ENCODE measurements at regions not wholly inside any gene's neighbourhood (a gene's known extent, or its start where the extent isn't known, plus 50 kb on each side); places are given as distances from the start of the nearest gene placed in this dataset.

DNA sequence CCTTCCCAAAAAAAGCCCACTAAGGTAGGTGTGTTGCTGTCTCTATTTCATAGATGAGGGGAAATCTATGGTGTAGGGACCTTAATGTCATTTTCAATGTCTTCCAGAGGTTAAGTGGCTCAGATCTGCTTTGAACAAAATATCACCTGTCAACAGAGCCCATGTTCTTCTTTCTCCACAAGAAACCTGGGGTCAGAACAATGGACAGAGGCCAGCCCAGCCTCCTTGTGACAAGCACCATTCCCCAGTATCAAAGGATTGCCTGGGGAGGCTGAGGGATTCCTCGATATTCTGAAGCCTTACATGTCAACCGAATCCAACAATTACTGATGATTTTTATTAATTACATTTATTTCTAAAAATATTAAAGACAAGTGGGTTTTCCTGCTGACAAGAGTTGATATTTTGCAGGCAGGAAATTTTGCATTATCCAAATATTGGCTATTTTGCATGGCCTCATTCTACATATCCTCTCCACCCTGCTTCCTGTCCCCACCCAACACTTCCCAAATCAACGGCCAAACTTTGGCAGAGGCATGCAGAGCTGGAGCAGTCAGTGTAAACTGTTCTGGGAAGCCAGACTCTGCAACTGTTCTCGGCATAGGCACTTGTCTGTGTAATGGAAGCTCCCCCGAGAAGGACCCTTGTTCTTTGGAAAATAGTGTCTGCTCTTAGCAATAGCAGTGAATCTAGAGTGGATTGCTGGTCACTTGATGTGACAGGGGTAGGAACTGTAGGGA lies 281.5 kb downstream of the HS3ST3A1 start:
- TF ChIP-seq, protein P1, sequence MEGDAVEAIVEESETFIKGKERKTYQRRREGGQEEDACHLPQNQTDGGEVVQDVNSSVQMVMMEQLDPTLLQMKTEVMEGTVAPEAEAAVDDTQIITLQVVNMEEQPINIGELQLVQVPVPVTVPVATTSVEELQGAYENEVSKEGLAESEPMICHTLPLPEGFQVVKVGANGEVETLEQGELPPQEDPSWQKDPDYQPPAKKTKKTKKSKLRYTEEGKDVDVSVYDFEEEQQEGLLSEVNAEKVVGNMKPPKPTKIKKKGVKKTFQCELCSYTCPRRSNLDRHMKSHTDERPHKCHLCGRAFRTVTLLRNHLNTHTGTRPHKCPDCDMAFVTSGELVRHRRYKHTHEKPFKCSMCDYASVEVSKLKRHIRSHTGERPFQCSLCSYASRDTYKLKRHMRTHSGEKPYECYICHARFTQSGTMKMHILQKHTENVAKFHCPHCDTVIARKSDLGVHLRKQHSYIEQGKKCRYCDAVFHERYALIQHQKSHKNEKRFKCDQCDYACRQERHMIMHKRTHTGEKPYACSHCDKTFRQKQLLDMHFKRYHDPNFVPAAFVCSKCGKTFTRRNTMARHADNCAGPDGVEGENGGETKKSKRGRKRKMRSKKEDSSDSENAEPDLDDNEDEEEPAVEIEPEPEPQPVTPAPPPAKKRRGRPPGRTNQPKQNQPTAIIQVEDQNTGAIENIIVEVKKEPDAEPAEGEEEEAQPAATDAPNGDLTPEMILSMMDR (conservative IDR thresholded peaks at IDR 0.05; ENCODE audit: low read depth, low read length), result no peak
- DNase-seq (ENCODE audit: low read depth), result no peak
- no peak overlapping the region for H3K4me3 ChIP-seq (ENCODE audit: low read depth, low read length)

DNA sequence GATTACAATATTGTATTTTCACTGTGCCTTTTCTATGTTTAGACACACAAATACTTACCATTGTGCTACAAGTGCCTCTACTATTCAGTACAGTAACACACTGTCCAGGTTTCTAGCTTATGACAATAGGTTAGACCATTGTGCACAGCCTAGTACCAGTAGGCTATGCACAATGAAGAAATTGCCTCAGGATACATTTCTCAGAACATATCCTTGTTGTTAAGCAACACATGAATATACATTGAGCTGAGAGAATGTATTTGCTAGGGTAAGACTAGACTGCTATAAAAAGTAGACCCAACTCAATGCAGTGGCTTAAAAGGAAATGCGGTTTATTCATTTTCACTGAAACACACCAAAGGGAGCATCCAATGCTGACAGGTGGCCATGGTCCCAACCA lies 285.1 kb downstream of the HS3ST3A1 start:
- no peak for DNase-seq (ENCODE audit: low read depth)
- TF ChIP-seq, protein P1 (conservative IDR thresholded peaks at IDR 0.05; ENCODE audit: low read depth, low read length), result no peak
- no peak overlapping the region for H3K4me3 ChIP-seq (ENCODE audit: low read depth, low read length)

DNA sequence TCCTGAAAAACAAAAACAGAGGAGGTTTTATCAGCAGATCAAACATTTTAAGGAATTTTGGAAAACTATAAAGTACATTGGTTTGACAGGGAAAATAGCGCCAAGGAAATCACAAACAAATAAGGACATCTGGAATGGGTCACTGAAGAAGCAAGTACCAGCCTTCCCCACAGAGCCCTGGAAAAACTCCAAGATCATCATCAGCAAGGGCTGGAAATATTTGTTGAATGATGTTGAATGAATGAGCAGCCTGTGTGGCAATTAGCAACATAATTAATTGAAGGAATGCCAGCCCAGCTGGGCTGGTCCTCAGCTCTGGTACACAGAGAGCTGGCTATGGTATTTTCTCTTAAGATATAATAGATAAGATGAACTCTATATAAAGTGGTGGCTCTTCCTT lies 290.4 kb downstream of the HS3ST3A1 start:
- no peak overlapping the region for H3K4me3 ChIP-seq (ENCODE audit: low read depth, low read length)
- DNase-seq (ENCODE audit: low read depth), result no peak
- TF ChIP-seq, protein P1 (conservative IDR thresholded peaks at IDR 0.05; ENCODE audit: low read depth, low read length), result no peak

DNA sequence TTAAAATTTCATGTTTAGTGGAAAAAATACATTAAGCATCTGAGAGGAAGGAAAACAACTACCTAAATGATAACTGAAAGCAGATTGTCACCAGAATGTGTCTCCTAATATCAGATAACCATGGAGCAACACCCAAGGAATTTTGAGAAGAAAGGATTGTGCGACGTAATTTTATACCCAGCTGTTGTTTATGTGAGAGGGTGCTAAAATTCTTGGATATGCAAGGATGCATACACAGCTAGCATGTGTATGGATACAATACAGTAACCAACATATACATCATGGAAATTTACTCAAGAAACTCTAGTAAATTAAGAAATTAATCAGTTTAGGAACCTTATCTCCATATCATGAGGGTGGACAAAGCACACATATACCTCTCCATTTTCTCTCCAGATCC lies 290.9 kb downstream of the HS3ST3A1 start:
- no peak for DNase-seq (ENCODE audit: low read depth)
- TF ChIP-seq, protein P1 (conservative IDR thresholded peaks at IDR 0.05; ENCODE audit: low read depth, low read length), result no peak

DNA sequence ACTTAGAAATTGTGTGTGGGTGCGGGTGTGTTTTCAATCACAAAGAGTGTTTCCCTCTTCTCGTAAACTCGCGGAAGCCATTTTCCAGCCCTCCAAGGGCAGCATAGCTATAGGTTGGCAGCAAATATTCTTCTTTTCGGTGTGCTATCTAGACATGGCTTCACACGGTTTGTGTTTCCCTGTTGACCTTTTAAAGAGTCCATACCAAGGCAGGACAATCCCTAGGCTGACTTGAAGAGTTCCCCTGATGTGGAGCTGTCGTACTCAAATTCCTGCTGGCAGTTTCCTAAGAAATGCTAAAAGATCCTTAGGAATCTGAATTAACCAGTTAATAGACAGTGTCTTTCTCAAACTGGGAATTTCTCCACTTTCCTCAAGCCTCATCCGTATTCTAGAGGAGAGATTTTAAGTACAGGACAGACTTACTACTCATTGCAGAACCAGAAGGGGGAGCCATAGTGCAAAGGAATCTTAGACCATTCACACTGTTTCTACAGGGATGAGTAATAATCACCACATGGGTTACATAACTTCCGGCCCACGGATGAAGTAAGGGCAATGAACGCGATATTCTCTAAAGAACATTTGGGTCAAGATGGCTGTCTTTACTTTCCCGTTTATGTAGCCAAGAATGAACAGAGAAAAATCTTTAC lies 288.6 kb upstream of the ELAC2 start:
- DNase-seq (ENCODE audit: low read depth), result no peak
- TF ChIP-seq, protein P1 (conservative IDR thresholded peaks at IDR 0.05; ENCODE audit: low read depth, low read length), result peak; percentile 33
- H3K4me3 ChIP-seq (ENCODE audit: low read depth, low read length), result no peak overlapping the region

More for the DNA sequence above, 290.9 kb downstream of the HS3ST3A1 start:
- no peak overlapping the region for H3K4me3 ChIP-seq (ENCODE audit: low read depth, low read length)

DNA sequence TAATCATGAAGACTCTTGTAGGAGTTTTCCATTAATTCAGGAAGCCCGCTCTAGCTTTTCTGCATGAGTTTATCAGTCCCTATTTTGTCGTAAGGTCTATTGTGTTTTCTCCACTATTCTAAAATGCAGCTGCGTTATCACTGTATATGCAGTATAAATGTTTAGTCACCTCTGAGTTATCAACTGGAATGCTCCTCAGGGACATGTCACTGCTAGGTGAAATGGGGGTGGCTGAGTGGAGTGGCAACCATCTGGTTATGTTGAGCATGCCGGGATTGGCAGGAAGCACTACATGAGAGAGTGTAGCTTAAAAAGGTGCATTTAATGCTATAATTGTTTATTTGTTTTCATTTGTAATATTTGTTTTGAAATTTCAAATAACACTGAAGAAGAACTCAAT lies 285.2 kb upstream of the ELAC2 start:
- H3K4me3 ChIP-seq (ENCODE audit: low read depth, low read length), result no peak overlapping the region
- TF ChIP-seq, protein P1 (conservative IDR thresholded peaks at IDR 0.05; ENCODE audit: low read depth, low read length), result no peak
- DNase-seq (ENCODE audit: low read depth), result no peak
